GM19397 (cell line): ENCODE measurements at regions not wholly inside any gene's neighbourhood (a gene's known extent, or its start where the extent isn't known, plus 50 kb on each side); places are given as distances from the start of the nearest gene placed in this dataset.
"Not testable (repeated sequence)": the region's sequence is repeated elsewhere in the genome, so short reads cannot be mapped to it uniquely, and the experiment has no call there.

Experiments used
- ATAC-seq: cut with Tn5 transposase; IDR thresholded peaks from one replicate; pipeline ENCODE4 v1.9.1; 2021; ENCODE audit warnings: mild to moderate bottlenecking, moderate library complexity; ENCODE audit not compliant: unreplicated experiment

GRCh38 chr9:21591221-21592062, 109.3 kb upstream of the IFNE start:
- peak; percentile 68 for ATAC-seq

GRCh38 chr9:21592063-21592338, 109.9 kb upstream of the IFNE start:
- ATAC-seq, result no peak

- no peak for ATAC-seq
Measured at GRCh38 chr9:21597284-21597683, 115.2 kb upstream of the IFNE start.

GRCh38 chr9:21598749-21599148, 116.6 kb upstream of the IFNE start:
- no peak for ATAC-seq

GRCh38 chr9:21605489-21605931, 123.4 kb upstream of the IFNE start:
- ATAC-seq, result no peak

- ATAC-seq, result no peak
Measured at GRCh38 chr9:21607576-21607975, 125.5 kb upstream of the IFNE start.

GRCh38 chr9:21608200-21608599, 126.1 kb upstream of the IFNE start:
- no peak for ATAC-seq

GRCh38 chr9:21609506-21609905, 127.4 kb upstream of the IFNE start:
- no peak for ATAC-seq

- no peak for ATAC-seq
Measured at GRCh38 chr9:21611891-21612290, 129.8 kb upstream of the IFNE start.

- ATAC-seq, result no peak
Measured at GRCh38 chr9:21615018-21615417, 132.9 kb upstream of the IFNE start.

GRCh38 chr9:21615446-21615845, 133.3 kb upstream of the IFNE start:
- ATAC-seq, result no peak

- no peak for ATAC-seq
Measured at GRCh38 chr9:21616082-21616778, 134.1 kb upstream of the IFNE start.

- ATAC-seq, result no peak
Measured at GRCh38 chr9:21624675-21625644, 142.8 kb upstream of the IFNE start.

GRCh38 chr9:21626493-21626892, 144.4 kb upstream of the IFNE start:
- ATAC-seq, result no peak

- ATAC-seq, result not testable (repeated sequence)
Measured at GRCh38 chr9:21628954-21629353, 146.8 kb upstream of the IFNE start.

GRCh38 chr9:21634951-21635350, 152.8 kb upstream of the IFNE start:
- ATAC-seq, result no peak

GRCh38 chr9:21638104-21638503, 156.0 kb upstream of the IFNE start:
- ATAC-seq, result no peak

- no peak for ATAC-seq
Measured at GRCh38 chr9:21653091-21653490, 149.3 kb upstream of the MTAP start.

- no peak for ATAC-seq
Measured at GRCh38 chr9:21653589-21653988, 148.8 kb upstream of the MTAP start.

- no peak for ATAC-seq
Measured at GRCh38 chr9:21656776-21657674, 145.4 kb upstream of the MTAP start.
